ENCODE measurements at regions not wholly inside any gene's neighbourhood (a gene's known extent, or its start where the extent isn't known, plus 50 kb on each side); places are given as distances from the start of the nearest gene placed in this dataset.
"Not testable (repeated sequence)": the region's sequence is repeated elsewhere in the genome, so short reads cannot be mapped to it uniquely, and the experiment has no call there.

- DNase-seq, result no peak
Observed at GRCh38 chr14:97773598-97773997, 976.4 kb downstream of the VRK1 start.

- no peak for DNase-seq
Observed at GRCh38 chr14:97776890-97777558, 979.8 kb downstream of the VRK1 start.

GRCh38 chr14:97777622-97778355, 980.6 kb downstream of the VRK1 start:
- DNase-seq, result no peak

- no peak for DNase-seq
Observed at GRCh38 chr14:97779140-97779539, 982.0 kb downstream of the VRK1 start.

GRCh38 chr14:97780804-97781203, 983.6 kb downstream of the VRK1 start:
- DNase-seq, result no peak

GRCh38 chr14:97781961-97782360, 984.8 kb downstream of the VRK1 start:
- DNase-seq, result no peak

GRCh38 chr14:97782871-97783414, 985.8 kb downstream of the VRK1 start:
- DNase-seq, result no peak

- no peak for DNase-seq
Observed at GRCh38 chr14:97785495-97785894, 988.3 kb downstream of the VRK1 start.

- DNase-seq, result no peak
Observed at GRCh38 chr14:97788364-97788763, 991.2 kb downstream of the VRK1 start.

- no peak for DNase-seq
Observed at GRCh38 chr14:97788846-97789526, 991.8 kb downstream of the VRK1 start.

- DNase-seq, result no peak
Observed at GRCh38 chr14:97791072-97791471, 993.9 kb downstream of the VRK1 start.

- no peak for DNase-seq
Observed at GRCh38 chr14:97791906-97792305, 994.7 kb downstream of the VRK1 start.

GRCh38 chr14:97796511-97796910, 999.3 kb downstream of the VRK1 start:
- DNase-seq, result no peak

GRCh38 chr14:97798176-97798575, 1001.0 kb downstream of the VRK1 start:
- DNase-seq, result no peak

GRCh38 chr14:97802430-97803373, 1005.5 kb downstream of the VRK1 start:
- DNase-seq, result no peak

- DNase-seq, result no peak
Observed at GRCh38 chr14:97804056-97804455, 1006.9 kb downstream of the VRK1 start.

GRCh38 chr14:97806891-97807290, 1009.7 kb downstream of the VRK1 start:
- no peak for DNase-seq

GRCh38 chr14:97808541-97808940, 1011.4 kb downstream of the VRK1 start:
- DNase-seq, result not testable (repeated sequence)

- DNase-seq, result no peak
Observed at GRCh38 chr14:97813556-97813955, 1016.4 kb downstream of the VRK1 start.

GRCh38 chr14:97820781-97821180, 1023.6 kb downstream of the VRK1 start:
- DNase-seq, result no peak

- DNase-seq, result no peak
Observed at GRCh38 chr14:97824218-97824617, 1027.0 kb downstream of the VRK1 start.

- DNase-seq, result no peak
Observed at GRCh38 chr14:97827746-97828145, 1030.6 kb downstream of the VRK1 start.

- DNase-seq, result no peak
Observed at GRCh38 chr14:97832776-97833175, 1035.6 kb downstream of the VRK1 start.
